ENCODE measurements at regions not wholly inside any gene's neighbourhood (a gene's known extent, or its start where the extent isn't known, plus 50 kb on each side); places are given as distances from the start of the nearest gene placed in this dataset.
"Not testable (repeated sequence)": the region's sequence is repeated elsewhere in the genome, so short reads cannot be mapped to it uniquely, and the experiment has no call there.

GRCh38 chr13:73657821-73658540 lies 476.2 kb downstream of the KLF12 start:
- no peaks in the 10 kb centered on the region for H3K27me3 ChIP-seq (ENCODE audit: control insufficient read depth, insufficient read depth, low read length)
- no peak overlapping the region for H3K4me3 ChIP-seq (ENCODE audit: low read length)
- H3K4me1 ChIP-seq (ENCODE audit: control insufficient read depth, insufficient read depth, low read length) = peaks cover 3% of the 10 kb centered on the region
- 13% methylated on average over 3 of the region's 6 CpGs for WGBS (ENCODE audit: insufficient coverage)
- no peak overlapping the region for H3K27ac ChIP-seq (ENCODE audit: low read length)
- no peaks in the 10 kb centered on the region for H3K9me3 ChIP-seq (replicated peaks; ENCODE audit: control insufficient read depth, low read depth, low read length)
- peak; percentile 88 for DNase-seq
- H3K36me3 ChIP-seq (ENCODE audit: control insufficient read depth, insufficient read depth, low read length) = no peaks in the 10 kb centered on the region

GRCh38 chr13:73656863-73657262 lies 477.3 kb downstream of the KLF12 start:
- Histone ChIP-seq H3K36me3 (ENCODE audit: control insufficient read depth, insufficient read depth, low read length) (no peaks in the 10 kb centered on the region), H3K27me3 (ENCODE audit: control insufficient read depth, insufficient read depth, low read length) (no peaks in the 10 kb centered on the region), H3K4me1 (ENCODE audit: control insufficient read depth, insufficient read depth, low read length) (peaks cover 3% of the 10 kb centered on the region), H3K4me3 (ENCODE audit: low read length) (no peak overlapping the region), H3K9me3 (replicated peaks; ENCODE audit: control insufficient read depth, low read depth, low read length) (no peaks in the 10 kb centered on the region), H3K27ac (ENCODE audit: low read length) (no peak overlapping the region)
- WGBS (ENCODE audit: insufficient coverage) = 82% methylated on average over 2 of the region's 2 CpGs
- DNase-seq = no peak

GRCh38 chr13:73653688-73654087 lies 480.5 kb downstream of the KLF12 start:
- peaks cover 3% of the 10 kb centered on the region for H3K4me1 ChIP-seq (ENCODE audit: control insufficient read depth, insufficient read depth, low read length)
- no peak overlapping the region for H3K27ac ChIP-seq (ENCODE audit: low read length)
- H3K27me3 ChIP-seq (ENCODE audit: control insufficient read depth, insufficient read depth, low read length) = no peaks in the 10 kb centered on the region
- no peaks in the 10 kb centered on the region for H3K36me3 ChIP-seq (ENCODE audit: control insufficient read depth, insufficient read depth, low read length)
- H3K4me3 ChIP-seq (ENCODE audit: low read length) = no peak overlapping the region
- WGBS (ENCODE audit: insufficient coverage) = no CpG with 5 or more reads among the region's 2 CpGs
- no peak for DNase-seq
- H3K9me3 ChIP-seq (replicated peaks; ENCODE audit: control insufficient read depth, low read depth, low read length) = no peaks in the 10 kb centered on the region

GRCh38 chr13:73647417-73647816 lies 486.8 kb downstream of the KLF12 start:
- Histone ChIP-seq H3K27ac (ENCODE audit: low read length) (no peak overlapping the region), H3K4me3 (ENCODE audit: low read length) (no peak overlapping the region), H3K27me3 (ENCODE audit: control insufficient read depth, insufficient read depth, low read length) (no peaks in the 10 kb centered on the region), H3K9me3 (replicated peaks; ENCODE audit: control insufficient read depth, low read depth, low read length) (no peaks in the 10 kb centered on the region), H3K36me3 (ENCODE audit: control insufficient read depth, insufficient read depth, low read length) (no peaks in the 10 kb centered on the region), H3K4me1 (ENCODE audit: control insufficient read depth, insufficient read depth, low read length) (no peaks in the 10 kb centered on the region)
- no CpG with 5 or more reads among the region's 4 CpGs for whole genome bisulfite sequencing (ENCODE audit: insufficient coverage)
- DNase-seq = no peak

GRCh38 chr13:73640476-73641179 lies 493.6 kb downstream of the KLF12 start:
- 93% methylated on average over 20 of the region's 30 CpGs for WGBS (ENCODE audit: insufficient coverage)
- not testable (repeated sequence) for H3K4me3 ChIP-seq (ENCODE audit: low read length); H3K4me1 ChIP-seq (ENCODE audit: control insufficient read depth, insufficient read depth, low read length); DNase-seq; H3K27me3 ChIP-seq (ENCODE audit: control insufficient read depth, insufficient read depth, low read length); H3K9me3 ChIP-seq (replicated peaks; ENCODE audit: control insufficient read depth, low read depth, low read length); H3K27ac ChIP-seq (ENCODE audit: low read length); H3K36me3 ChIP-seq (ENCODE audit: control insufficient read depth, insufficient read depth, low read length)

- H3K27ac ChIP-seq (ENCODE audit: low read length) = no peak overlapping the region
- DNase-seq = no peak
- no peak overlapping the region for H3K4me3 ChIP-seq (ENCODE audit: low read length)
- WGBS (ENCODE audit: insufficient coverage) = 92% methylated on average over 2 of the region's 5 CpGs
- H3K36me3 ChIP-seq (ENCODE audit: control insufficient read depth, insufficient read depth, low read length) = no peaks in the 10 kb centered on the region
- H3K4me1 ChIP-seq (ENCODE audit: control insufficient read depth, insufficient read depth, low read length) = no peaks in the 10 kb centered on the region
- no peaks in the 10 kb centered on the region for H3K27me3 ChIP-seq (ENCODE audit: control insufficient read depth, insufficient read depth, low read length)
- no peaks in the 10 kb centered on the region for H3K9me3 ChIP-seq (replicated peaks; ENCODE audit: control insufficient read depth, low read depth, low read length)
These were observed 498.9 kb downstream of the KLF12 start for GRCh38 chr13:73635166-73635787.

GRCh38 chr13:73633817-73634460 lies 500.3 kb downstream of the KLF12 start:
- no CpG with 5 or more reads among the region's 4 CpGs for WGBS (ENCODE audit: insufficient coverage)
- Histone ChIP-seq H3K9me3 (replicated peaks; ENCODE audit: control insufficient read depth, low read depth, low read length) (no peaks in the 10 kb centered on the region), H3K27me3 (ENCODE audit: control insufficient read depth, insufficient read depth, low read length) (no peaks in the 10 kb centered on the region), H3K27ac (ENCODE audit: low read length) (no peak overlapping the region), H3K4me3 (ENCODE audit: low read length) (no peak overlapping the region), H3K4me1 (ENCODE audit: control insufficient read depth, insufficient read depth, low read length) (no peaks in the 10 kb centered on the region), H3K36me3 (ENCODE audit: control insufficient read depth, insufficient read depth, low read length) (no peaks in the 10 kb centered on the region)
- peak; percentile 68 for DNase-seq

GRCh38 chr13:73631411-73631810 lies 502.8 kb downstream of the KLF12 start:
- no peak for DNase-seq
- no peaks in the 10 kb centered on the region for H3K36me3 ChIP-seq (ENCODE audit: control insufficient read depth, insufficient read depth, low read length)
- no peaks in the 10 kb centered on the region for H3K9me3 ChIP-seq (replicated peaks; ENCODE audit: control insufficient read depth, low read depth, low read length)
- H3K4me3 ChIP-seq (ENCODE audit: low read length) = no peak overlapping the region
- H3K27ac ChIP-seq (ENCODE audit: low read length) = no peak overlapping the region
- WGBS (ENCODE audit: insufficient coverage) = 46% methylated on average over 3 of the region's 5 CpGs
- H3K4me1 ChIP-seq (ENCODE audit: control insufficient read depth, insufficient read depth, low read length) = no peaks in the 10 kb centered on the region
- no peaks in the 10 kb centered on the region for H3K27me3 ChIP-seq (ENCODE audit: control insufficient read depth, insufficient read depth, low read length)

GRCh38 chr13:73625562-73626339 lies 508.5 kb downstream of the KLF12 start:
- no peaks in the 10 kb centered on the region for H3K27me3 ChIP-seq (ENCODE audit: control insufficient read depth, insufficient read depth, low read length)
- no peaks in the 10 kb centered on the region for H3K9me3 ChIP-seq (replicated peaks; ENCODE audit: control insufficient read depth, low read depth, low read length)
- H3K36me3 ChIP-seq (ENCODE audit: control insufficient read depth, insufficient read depth, low read length) = no peaks in the 10 kb centered on the region
- DNase-seq = no peak
- H3K27ac ChIP-seq (ENCODE audit: low read length) = no peak overlapping the region
- H3K4me3 ChIP-seq (ENCODE audit: low read length) = no peak overlapping the region
- 100% methylated on average over 1 of the region's 8 CpGs for WGBS (ENCODE audit: insufficient coverage)
- H3K4me1 ChIP-seq (ENCODE audit: control insufficient read depth, insufficient read depth, low read length) = no peaks in the 10 kb centered on the region

Measured in muscle of leg (tissue), 3 donors.